Activated CD4-positive, alpha-beta memory T cell treated with anti-CD3 and anti-CD28 coated beads, Interleukin-2, amount 10 ng/mL, durations not matched to agents 7 days and 5 days (primary cell): ENCODE measurements at regions not wholly inside any gene's neighbourhood (a gene's known extent, or its start where the extent isn't known, plus 50 kb on each side); places are given as distances from the start of the nearest gene placed in this dataset.

Experiments
- CTCF ChIA-PET: fragments of 350-600 bp; sonication (Branson Sonifier 250); formaldehyde crosslinking; loops from one replicate; lab custom pipeline; 2021; ENCODE audit warnings: antibody characterized with exemption, inconsistent platforms; lab: Charles Lee
- POLR2A ChIA-PET: fragments of 350-600 bp; sonication (Branson Sonifier 250); formaldehyde crosslinking; loops from one replicate; lab custom pipeline; 2021; ENCODE audit warnings: antibody characterized with exemption; lab: Charles Lee
- DNase-seq: peaks from one replicate; pipeline ENCODE4 v3.0.0-alpha.2; 2020
- H3K27ac Mint-ChIP-seq: one replicate; pipeline ENCODE4 v1.8.0; 2021; ENCODE audit warnings: mild to moderate bottlenecking, mixed read lengths
- H3K27me3 Mint-ChIP-seq: one replicate; pipeline ENCODE4 v1.8.0; 2021; ENCODE audit warnings: mixed read lengths
- H3K36me3 Mint-ChIP-seq: one replicate; pipeline ENCODE4 v1.8.0; 2021; ENCODE audit warnings: low read depth, mixed read lengths
- H3K4me1 Mint-ChIP-seq: one replicate; pipeline ENCODE4 v1.8.0; 2021; ENCODE audit warnings: mixed read lengths
- H3K4me3 Mint-ChIP-seq: one replicate; pipeline ENCODE4 v1.8.0; 2021; ENCODE audit warnings: mild to moderate bottlenecking, mixed read lengths
- H3K9me3 Mint-ChIP-seq: one replicate; pipeline ENCODE4 v1.8.0; 2021; ENCODE audit warnings: mixed read lengths

- POLR2A ChIA-PET = no interaction called here
- no peaks in the 10 kb centered on the region for H3K27me3 Mint-ChIP-seq
These were observed 186.2 kb downstream of the TEX29 start for GRCh38 chr13:111506621-111507020.

GRCh38 chr13:111508164-111508870 is 187.9 kb downstream of the TEX29 start:
- ChIA-PET CTCF (no interaction called here), POLR2A (no interaction called here)
- Mint-ChIP-seq H3K4me3 (no peak overlapping the region), H3K36me3 (no peaks in the 10 kb centered on the region), H3K9me3 (no peaks in the 10 kb centered on the region), H3K27me3 (no peaks in the 10 kb centered on the region), H3K4me1 (no peaks in the 10 kb centered on the region), H3K27ac (no peak overlapping the region)
- DNase-seq = no peak

More at GRCh38 chr13:111506621-111507020, 186.2 kb downstream of the TEX29 start:
- Mint-ChIP-seq H3K9me3 (peaks cover 5% of the 10 kb centered on the region), H3K4me3 (no peak overlapping the region), H3K27ac (no peak overlapping the region), H3K4me1 (no peaks in the 10 kb centered on the region), H3K36me3 (no peaks in the 10 kb centered on the region)
- CTCF ChIA-PET = no interaction called here
- DNase-seq = no peak

DNA sequence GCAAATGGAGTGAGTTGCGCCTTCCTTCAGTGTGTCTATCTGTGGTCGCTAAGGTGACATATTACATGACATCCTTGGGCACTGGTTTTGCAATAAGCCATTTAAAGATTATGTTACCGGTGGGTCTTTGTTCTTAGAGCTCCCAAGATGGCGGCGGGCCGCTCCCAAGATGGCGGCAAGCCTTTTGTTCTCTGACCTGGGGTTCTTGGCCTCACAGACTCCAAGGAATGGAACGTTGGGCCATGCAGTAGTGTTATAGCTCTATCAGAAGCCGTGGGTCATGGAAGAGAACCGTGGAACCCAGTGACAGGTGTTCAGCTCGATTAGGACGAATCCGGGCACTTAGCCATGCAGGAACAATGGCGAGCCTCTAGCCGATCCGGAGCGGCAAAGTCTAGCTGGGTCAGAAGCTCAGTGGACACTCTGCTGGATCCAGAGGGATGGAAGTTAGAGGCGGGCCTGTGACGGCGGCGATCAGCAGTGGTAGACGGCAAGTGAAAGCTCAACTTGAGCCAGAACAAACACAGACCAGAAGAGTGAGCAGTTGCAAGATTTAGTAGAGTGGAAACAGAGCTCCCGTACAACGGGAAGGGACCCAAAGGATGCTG is 188.6 kb downstream of the TEX29 start:
- no peaks in the 10 kb centered on the region for H3K4me1 Mint-ChIP-seq
- no peak for DNase-seq
- no peak overlapping the region for H3K27ac Mint-ChIP-seq
- H3K9me3 Mint-ChIP-seq = no peaks in the 10 kb centered on the region
- no peaks in the 10 kb centered on the region for H3K36me3 Mint-ChIP-seq
- H3K4me3 Mint-ChIP-seq = no peak overlapping the region
- CTCF ChIA-PET = no interaction called here
- no peaks in the 10 kb centered on the region for H3K27me3 Mint-ChIP-seq
- POLR2A ChIA-PET = no interaction called here

DNA sequence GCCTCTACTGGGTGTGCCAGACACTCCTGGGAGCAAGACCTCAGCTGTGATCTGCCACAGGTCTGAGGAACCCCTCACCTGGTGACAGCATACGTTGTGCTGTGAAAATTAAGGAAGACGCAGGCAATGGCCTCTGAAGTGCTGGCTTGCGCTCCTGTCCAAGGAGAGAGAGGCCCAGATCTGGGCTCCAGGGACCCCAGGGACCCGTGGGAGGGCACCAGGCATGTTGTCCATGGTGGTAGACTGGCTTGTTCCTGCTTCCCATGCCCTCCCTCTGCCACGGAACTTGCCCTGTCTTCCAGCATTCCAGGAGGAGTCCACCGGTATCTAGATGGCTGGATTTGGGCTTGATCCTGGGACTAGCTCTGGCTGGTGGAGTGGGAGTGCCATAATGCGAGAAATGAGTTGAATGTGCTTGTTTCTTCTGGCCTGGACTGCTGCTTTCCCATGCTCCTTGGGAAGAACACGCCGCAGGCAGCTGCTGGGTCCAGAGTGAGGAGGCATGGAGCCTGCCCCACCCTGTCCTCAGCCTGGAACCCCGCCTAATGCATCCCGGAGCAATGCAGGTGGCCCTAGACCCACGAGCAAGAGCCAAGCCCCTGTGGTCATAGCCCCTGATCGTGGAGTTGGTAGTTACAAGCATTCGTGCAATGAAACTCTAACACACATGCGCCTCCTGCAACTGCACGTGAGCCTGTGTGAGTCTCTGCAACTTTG is 190.2 kb downstream of the TEX29 start:
- Mint-ChIP-seq H3K36me3 (no peaks in the 10 kb centered on the region), H3K27ac (no peak overlapping the region), H3K9me3 (no peaks in the 10 kb centered on the region), H3K27me3 (no peaks in the 10 kb centered on the region), H3K4me1 (no peaks in the 10 kb centered on the region), H3K4me3 (no peak overlapping the region)
- POLR2A ChIA-PET = no interaction called here
- no peak for DNase-seq
- CTCF ChIA-PET = no interaction called here

- no peaks in the 10 kb centered on the region for H3K36me3 Mint-ChIP-seq
- H3K9me3 Mint-ChIP-seq = no peaks in the 10 kb centered on the region
- H3K27me3 Mint-ChIP-seq = no peaks in the 10 kb centered on the region
- no peak overlapping the region for H3K27ac Mint-ChIP-seq
- CTCF ChIA-PET = no interaction called here
- H3K4me1 Mint-ChIP-seq = no peaks in the 10 kb centered on the region
- no peak for DNase-seq
- no peak overlapping the region for H3K4me3 Mint-ChIP-seq
- POLR2A ChIA-PET = no interaction called here
These were observed 190.8 kb downstream of the TEX29 start for GRCh38 chr13:111511219-111511732.

DNA sequence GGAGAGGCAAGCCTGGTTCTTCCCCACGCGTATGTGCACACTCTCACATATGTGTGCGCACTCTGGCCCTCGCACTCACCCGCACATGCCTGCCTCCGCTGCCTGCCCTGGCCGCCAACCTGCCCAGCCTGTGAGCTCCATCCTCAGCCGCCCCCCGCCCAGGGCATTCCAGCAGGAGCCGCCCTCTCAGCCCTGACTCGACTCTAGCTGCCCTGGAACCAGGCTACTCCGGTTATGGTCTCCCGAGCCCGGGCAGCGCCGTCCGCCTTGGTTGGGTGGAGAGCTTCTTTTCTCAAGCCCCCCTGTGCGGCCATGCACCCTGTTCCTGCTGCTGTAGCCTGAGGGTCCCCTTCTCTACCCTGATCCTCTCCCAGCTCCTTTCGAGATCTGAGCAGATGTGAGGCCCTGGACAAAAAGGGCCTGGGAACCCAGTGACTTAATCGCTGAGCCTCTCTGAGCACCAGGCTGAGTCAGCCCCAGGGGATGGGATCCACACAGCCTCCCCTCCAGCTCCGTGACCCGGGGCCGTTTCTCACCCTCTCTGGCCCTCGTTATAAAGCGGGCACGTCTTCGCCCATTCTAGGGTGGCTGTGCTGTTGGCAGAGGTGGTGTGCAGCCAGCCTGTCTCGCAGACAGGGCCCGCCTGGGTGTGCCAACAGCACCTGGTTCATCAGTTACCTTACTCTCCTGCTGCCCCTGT is 191.5 kb downstream of the TEX29 start:
- H3K27ac Mint-ChIP-seq = no peak overlapping the region
- no peaks in the 10 kb centered on the region for H3K27me3 Mint-ChIP-seq
- no peak overlapping the region for H3K4me3 Mint-ChIP-seq
- no peaks in the 10 kb centered on the region for H3K9me3 Mint-ChIP-seq
- DNase-seq = no peak
- POLR2A ChIA-PET = no interaction called here
- no peaks in the 10 kb centered on the region for H3K36me3 Mint-ChIP-seq
- H3K4me1 Mint-ChIP-seq = no peaks in the 10 kb centered on the region
- CTCF ChIA-PET = no interaction called here

DNA sequence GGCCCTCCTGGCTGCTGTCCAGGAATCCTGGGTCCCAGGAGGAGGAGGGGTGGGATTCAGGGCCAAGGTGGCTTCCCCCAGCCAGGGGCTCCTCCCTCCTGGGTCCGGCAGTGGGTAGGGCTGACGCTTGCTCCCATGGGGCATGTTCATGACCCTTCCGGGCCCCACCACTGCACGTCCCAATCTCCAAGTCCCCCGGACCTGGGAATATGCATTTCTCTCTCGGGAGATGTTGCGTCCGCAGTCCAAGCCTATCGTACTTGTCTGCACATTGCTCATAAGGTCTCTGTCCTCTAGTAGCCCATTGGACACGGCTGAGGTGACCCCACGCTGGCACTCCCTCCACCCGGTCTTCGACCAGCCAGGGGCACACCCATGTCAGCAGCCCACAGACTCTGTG is 192.3 kb downstream of the TEX29 start:
- Mint-ChIP-seq H3K4me3 (no peak overlapping the region), H3K36me3 (no peaks in the 10 kb centered on the region), H3K9me3 (no peaks in the 10 kb centered on the region), H3K4me1 (no peaks in the 10 kb centered on the region), H3K27ac (no peak overlapping the region), H3K27me3 (no peaks in the 10 kb centered on the region)
- ChIA-PET CTCF (no interaction called here), POLR2A (no interaction called here)
- DNase-seq = no peak

DNA sequence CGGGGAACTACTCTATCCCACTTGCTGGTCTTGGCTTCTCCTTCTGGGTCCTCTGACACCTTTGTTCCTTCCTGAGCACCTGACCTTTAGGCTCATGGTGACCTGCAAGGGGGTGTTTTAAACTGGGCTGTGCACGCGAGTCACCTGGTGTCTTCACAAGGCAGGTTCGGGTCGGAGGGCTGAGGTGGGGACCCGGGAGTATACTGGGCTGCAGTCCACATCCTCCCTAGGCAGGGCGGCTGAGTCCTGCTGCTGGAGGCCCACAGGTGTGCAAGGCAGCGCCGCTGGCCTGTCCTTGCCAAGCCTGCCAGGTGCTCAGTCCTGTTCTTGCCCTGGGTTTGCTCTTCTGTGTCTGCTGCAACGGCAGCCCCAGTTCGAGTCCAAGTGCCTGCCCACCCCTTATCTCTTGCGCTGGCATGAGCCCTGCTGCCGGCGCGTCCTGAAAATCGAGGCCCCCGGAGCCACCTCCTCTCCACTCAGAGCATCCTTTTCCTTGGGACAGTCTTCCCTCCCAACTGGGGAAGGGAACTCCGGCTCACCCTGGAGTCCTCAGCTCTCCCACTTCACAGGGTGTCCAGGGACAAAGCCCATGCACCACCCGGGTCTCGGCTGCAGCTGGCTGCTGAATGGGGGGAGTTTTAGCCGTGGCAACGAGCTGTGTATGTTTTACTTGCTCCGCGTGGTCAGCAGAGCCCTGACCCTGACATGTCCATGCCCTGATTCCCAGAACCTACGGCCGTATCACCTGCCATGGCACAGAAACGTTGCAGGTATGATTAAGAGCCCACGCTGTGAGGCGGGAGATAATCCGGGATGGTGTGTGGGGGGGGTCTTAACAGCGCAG is 193.5 kb downstream of the TEX29 start:
- Mint-ChIP-seq H3K27me3 (no peaks in the 10 kb centered on the region), H3K27ac (no peak overlapping the region), H3K4me1 (no peaks in the 10 kb centered on the region), H3K9me3 (peaks cover 3% of the 10 kb centered on the region), H3K36me3 (no peaks in the 10 kb centered on the region), H3K4me3 (no peak overlapping the region)
- CTCF ChIA-PET = no interaction called here
- no peak for DNase-seq
- POLR2A ChIA-PET = no interaction called here

GRCh38 chr13:111514610-111515306 is 194.3 kb downstream of the TEX29 start:
- Mint-ChIP-seq H3K4me3 (no peak overlapping the region), H3K27ac (no peak overlapping the region), H3K27me3 (no peaks in the 10 kb centered on the region), H3K36me3 (no peaks in the 10 kb centered on the region), H3K4me1 (no peaks in the 10 kb centered on the region), H3K9me3 (peaks cover 3% of the 10 kb centered on the region)
- ChIA-PET POLR2A (no interaction called here), CTCF (no interaction called here)
- DNase-seq = no peak

DNA sequence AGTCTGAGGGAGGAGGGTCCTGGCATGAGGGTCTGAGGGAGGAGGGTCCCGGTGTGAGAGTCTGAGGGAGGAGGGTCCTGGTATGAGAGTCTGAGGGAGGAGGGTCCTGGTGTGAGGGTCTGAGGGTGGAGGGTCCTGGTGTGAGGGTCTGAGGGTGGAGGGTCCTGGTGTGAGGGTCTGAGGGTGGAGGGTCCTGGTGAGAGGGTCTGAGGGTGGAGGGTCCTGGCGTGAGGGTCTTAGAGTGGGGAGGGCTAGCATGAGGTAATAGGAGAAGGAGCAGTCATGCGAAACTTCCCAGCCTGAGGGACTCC is 194.8 kb downstream of the TEX29 start:
- no peak overlapping the region for H3K4me3 Mint-ChIP-seq
- no peak overlapping the region for H3K27ac Mint-ChIP-seq
- no peak for DNase-seq
- H3K9me3 Mint-ChIP-seq = peaks cover 3% of the 10 kb centered on the region
- no peaks in the 10 kb centered on the region for H3K4me1 Mint-ChIP-seq
- ChIA-PET CTCF (no interaction called here), POLR2A (no interaction called here)
- no peaks in the 10 kb centered on the region for H3K36me3 Mint-ChIP-seq
- no peaks in the 10 kb centered on the region for H3K27me3 Mint-ChIP-seq

GRCh38 chr13:111515635-111516034 is 195.2 kb downstream of the TEX29 start:
- ChIA-PET POLR2A (no interaction called here), CTCF (no interaction called here)
- Mint-ChIP-seq H3K4me1 (no peaks in the 10 kb centered on the region), H3K9me3 (peaks cover 3% of the 10 kb centered on the region), H3K4me3 (no peak overlapping the region), H3K27ac (no peak overlapping the region), H3K27me3 (no peaks in the 10 kb centered on the region), H3K36me3 (no peaks in the 10 kb centered on the region)
- no peak for DNase-seq
